Tibial nerve (tissue), 4 donors: ENCODE measurements at regions not wholly inside any gene's neighbourhood (a gene's known extent, or its start where the extent isn't known, plus 50 kb on each side); places are given as distances from the start of the nearest gene placed in this dataset.

Source experiments
- DNase-seq, 2 donors: peaks; one replicate each; pipeline ENCODE4 v3.0.0-alpha.2; 2019; ENCODE audit warnings: low spot score in 2 of 2
- H3K27ac ChIP-seq, 4 donors: fragments of 200-600 bp; sonication (generic) in 3 of 4; one replicate each; pipeline ENCODE4 v1.5.1; 2017 to 2019; ENCODE audit warnings: mild to moderate bottlenecking in 1 of 4
- H3K27me3 ChIP-seq, 2 donors: fragments of 200-600 bp; sonication (generic) in 1 of 2; one replicate each; pipeline versions ENCODE4 v1.5.1 to v1.6.0; 2017 to 2019
- H3K36me3 ChIP-seq, 3 donors: fragments of 200-600 bp; sonication (generic); one replicate each; pipeline ENCODE4 v1.5.1; 2018 to 2019
- H3K4me1 ChIP-seq, 4 donors: fragments of 200-600 bp; sonication (generic) in 3 of 4; one replicate each; pipeline ENCODE4 v1.5.1; 2017 to 2019
- H3K4me3 ChIP-seq, 4 donors: fragments of 200-600 bp; sonication (generic) in 3 of 4; one replicate each; pipeline ENCODE4 v1.5.1; 2017 to 2019; ENCODE audit warnings: mild to moderate bottlenecking in 1 of 4, moderate library complexity in 1 of 4
- H3K9me3 ChIP-seq, 4 donors: fragments of 200-600 bp; sonication (generic) in 3 of 4; one replicate each; pipeline ENCODE4 v1.5.1; 2017 to 2019
- EP300 ChIP-seq, 2 donors: sonication (generic); formaldehyde crosslinking; IDR thresholded peaks; one replicate each; pipeline ENCODE4 v1.6.1; 2017; ENCODE audit warnings: antibody characterized with exemption in 2 of 2, mild to moderate bottlenecking in 1 of 2
- POLR2A ChIP-seq, 2 donors: fragments of 450-650 bp; IDR thresholded peaks; one replicate each; pipeline ENCODE4 v1.6.1; 2017; ENCODE audit warnings: antibody characterized with exemption in 2 of 2, mild to moderate bottlenecking in 2 of 2, moderate library complexity in 2 of 2
- WGBS, 2 donors: methylation state at CpG; one replicate each; pipeline ENCODE4 v1.1.5; 2018; 5-methylcytosine and 5-hydroxymethylcytosine counted together
- TF ChIP-seq, protein P1 (sequence below), 5 experiments: fragments of 200-600 bp in 3 of 5; fragments of 450-650 bp in 2 of 5; sonication (generic) in 3 of 5; IDR thresholded peaks; one replicate each; pipeline ENCODE4 v1.5.1; 2016 to 2019; ENCODE audit warnings: antibody characterized with exemption in 5 of 5, mild to moderate bottlenecking in 3 of 5, moderate library complexity in 2 of 5

DNA sequence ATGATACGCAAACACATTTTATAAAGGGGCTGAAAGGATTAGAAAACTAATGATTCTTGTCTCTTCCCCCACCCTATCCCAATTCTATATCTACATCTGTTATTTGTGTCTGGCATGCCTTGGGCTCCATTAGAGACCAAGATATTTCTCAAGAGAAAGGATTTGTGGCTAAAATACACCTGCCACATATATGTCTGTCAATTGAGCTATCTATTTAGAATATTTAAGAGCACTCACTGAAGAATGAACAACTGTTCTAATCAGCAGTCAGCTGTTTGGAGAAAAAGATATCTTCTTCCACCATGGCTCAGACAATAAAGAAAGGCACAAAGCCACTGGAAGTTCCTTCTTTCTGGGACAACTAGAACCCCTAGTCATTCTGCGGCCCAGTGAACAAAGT, 61.7 kb upstream of the LRRN1 start:
- Histone ChIP-seq H3K27me3 (no peaks in the 10 kb centered on the region), H3K9me3 (no peaks in the 10 kb centered on the region), H3K4me1 (no peaks in the 10 kb centered on the region), H3K27ac (no peak overlapping the region), H3K36me3 (peaks cover 0 to 9% (median 0%) of the 10 kb centered on the region in 3 donors), H3K4me3 (no peak overlapping the region)
- no peak for DNase-seq
- 94 to 97% methylated on average over 2 of the region's 2 CpGs for WGBS, 2 donors
- TF ChIP-seq, protein P1, sequence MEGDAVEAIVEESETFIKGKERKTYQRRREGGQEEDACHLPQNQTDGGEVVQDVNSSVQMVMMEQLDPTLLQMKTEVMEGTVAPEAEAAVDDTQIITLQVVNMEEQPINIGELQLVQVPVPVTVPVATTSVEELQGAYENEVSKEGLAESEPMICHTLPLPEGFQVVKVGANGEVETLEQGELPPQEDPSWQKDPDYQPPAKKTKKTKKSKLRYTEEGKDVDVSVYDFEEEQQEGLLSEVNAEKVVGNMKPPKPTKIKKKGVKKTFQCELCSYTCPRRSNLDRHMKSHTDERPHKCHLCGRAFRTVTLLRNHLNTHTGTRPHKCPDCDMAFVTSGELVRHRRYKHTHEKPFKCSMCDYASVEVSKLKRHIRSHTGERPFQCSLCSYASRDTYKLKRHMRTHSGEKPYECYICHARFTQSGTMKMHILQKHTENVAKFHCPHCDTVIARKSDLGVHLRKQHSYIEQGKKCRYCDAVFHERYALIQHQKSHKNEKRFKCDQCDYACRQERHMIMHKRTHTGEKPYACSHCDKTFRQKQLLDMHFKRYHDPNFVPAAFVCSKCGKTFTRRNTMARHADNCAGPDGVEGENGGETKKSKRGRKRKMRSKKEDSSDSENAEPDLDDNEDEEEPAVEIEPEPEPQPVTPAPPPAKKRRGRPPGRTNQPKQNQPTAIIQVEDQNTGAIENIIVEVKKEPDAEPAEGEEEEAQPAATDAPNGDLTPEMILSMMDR (IDR thresholded peaks at IDR 0.05), result no peak
- TF ChIP-seq EP300 (IDR thresholded peaks at IDR 0.05) (no peak), POLR2A (IDR thresholded peaks at IDR 0.05) (no peak)

DNA sequence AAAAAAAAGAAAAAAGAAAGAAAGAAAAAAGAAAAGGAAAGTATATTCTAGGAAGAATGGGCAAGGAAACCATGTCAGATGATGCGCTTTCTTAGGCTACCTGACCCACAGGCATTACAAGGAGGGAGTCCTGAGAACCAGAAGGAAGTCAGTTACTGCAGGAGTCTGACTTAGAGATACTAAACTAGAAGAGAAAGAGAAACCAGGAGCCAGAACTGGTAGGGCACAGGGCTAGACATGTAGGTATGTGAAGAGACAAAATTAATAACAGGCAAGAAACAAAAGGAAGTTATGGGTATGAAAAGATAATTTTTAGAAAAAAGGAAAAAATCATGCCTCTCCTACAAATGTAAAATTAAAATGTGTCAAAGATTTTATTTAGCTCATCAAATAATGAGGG, 63.3 kb upstream of the LRRN1 start:
- WGBS, 2 donors, result 88 to 97% methylated on average over 1 of the region's 1 CpG
- TF ChIP-seq EP300 (IDR thresholded peaks at IDR 0.05) (no peak), POLR2A (IDR thresholded peaks at IDR 0.05) (no peak)
- TF ChIP-seq, protein P1 (IDR thresholded peaks at IDR 0.05), result no peak
- no peak for DNase-seq

DNA sequence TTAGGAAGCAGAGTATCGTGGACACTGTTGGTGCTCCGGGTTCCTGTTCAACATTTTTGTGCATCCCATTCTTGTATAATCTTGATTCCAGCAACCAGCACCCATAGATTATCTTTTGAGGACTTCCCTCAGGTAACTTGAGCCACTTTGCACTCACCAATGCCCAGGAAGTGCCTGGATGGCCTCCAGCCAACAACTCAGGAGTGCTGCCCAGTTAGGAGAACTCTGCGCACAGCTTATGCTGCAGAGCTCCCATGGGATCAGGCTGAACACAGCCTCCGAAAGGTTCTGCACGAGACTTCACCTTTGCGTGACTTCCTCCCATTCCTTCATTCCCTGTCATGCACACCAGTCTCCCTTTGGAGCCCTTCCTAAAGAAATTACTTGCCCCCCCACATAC, 64.3 kb upstream of the LRRN1 start:
- Histone ChIP-seq H3K36me3 (no peaks in the 10 kb centered on the region), H3K4me1 (no peaks in the 10 kb centered on the region), H3K9me3 (no peaks in the 10 kb centered on the region), H3K27me3 (no peaks in the 10 kb centered on the region), H3K4me3 (no peak overlapping the region), H3K27ac (no peak overlapping the region)
- TF ChIP-seq, protein P1 (IDR thresholded peaks at IDR 0.05), result no peak
- TF ChIP-seq EP300 (IDR thresholded peaks at IDR 0.05) (no peak), POLR2A (IDR thresholded peaks at IDR 0.05) (no peak)
- WGBS, 2 donors, result 96 to 98% methylated on average over 6 of the region's 6 CpGs
- no peak for DNase-seq

More for the DNA sequence above, 63.3 kb upstream of the LRRN1 start:
- H3K4me3 ChIP-seq, result no peak overlapping the region
- no peaks in the 10 kb centered on the region for H3K9me3 ChIP-seq
- H3K27me3 ChIP-seq, result no peaks in the 10 kb centered on the region
- H3K27ac ChIP-seq, result no peak overlapping the region
- H3K4me1 ChIP-seq, result no peaks in the 10 kb centered on the region
- H3K36me3 ChIP-seq, result peaks cover 0 to 5% (median 0%) of the 10 kb centered on the region in 3 donors

- DNase-seq, result no peak
- TF ChIP-seq POLR2A (IDR thresholded peaks at IDR 0.05), result no peak
- TF ChIP-seq, protein P1 (IDR thresholded peaks at IDR 0.05), result no peak
- no peak for TF ChIP-seq EP300 (IDR thresholded peaks at IDR 0.05)
- no peaks in the 10 kb centered on the region for H3K4me1 ChIP-seq
- H3K27ac ChIP-seq, result no peak overlapping the region
- H3K27me3 ChIP-seq, result no peaks in the 10 kb centered on the region
- 52 to 55% methylated on average over 4 of the region's 4 CpGs for WGBS, 2 donors
- H3K36me3 ChIP-seq, result no peaks in the 10 kb centered on the region
- no peak overlapping the region for H3K4me3 ChIP-seq
- no peaks in the 10 kb centered on the region for H3K9me3 ChIP-seq
These were observed 70.0 kb upstream of the LRRN1 start for GRCh38 chr3:3729261-3729660.

DNA sequence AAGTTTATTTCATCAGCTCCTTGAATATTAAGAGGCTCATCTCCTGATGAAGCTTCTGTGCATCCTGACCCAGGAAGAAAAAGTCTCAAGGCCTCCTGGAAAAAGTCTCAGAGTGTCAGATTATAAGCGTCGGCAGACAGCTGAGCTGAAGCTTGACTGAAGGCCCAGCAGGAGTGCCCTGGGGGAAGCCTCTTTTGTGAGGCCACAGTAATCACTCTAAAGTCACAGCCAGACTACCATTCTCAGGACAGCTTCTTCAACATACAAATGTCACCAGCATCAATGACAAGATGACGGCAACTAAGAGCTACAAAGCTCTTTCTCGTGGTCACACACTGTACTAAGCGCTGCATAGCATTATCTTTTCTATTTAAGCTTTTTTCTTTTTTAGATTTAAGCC, 72.7 kb upstream of the LRRN1 start:
- no peaks in the 10 kb centered on the region for H3K4me1 ChIP-seq
- no peak overlapping the region for H3K27ac ChIP-seq
- 60 to 70% methylated on average over 5 of the region's 5 CpGs for WGBS, 2 donors
- H3K4me3 ChIP-seq, result no peak overlapping the region
- H3K36me3 ChIP-seq, result no peaks in the 10 kb centered on the region
- TF ChIP-seq POLR2A (IDR thresholded peaks at IDR 0.05), result no peak
- TF ChIP-seq EP300 (IDR thresholded peaks at IDR 0.05), result no peak
- TF ChIP-seq, protein P1 (IDR thresholded peaks at IDR 0.05), result no peak
- no peaks in the 10 kb centered on the region for H3K9me3 ChIP-seq
- H3K27me3 ChIP-seq, result no peaks in the 10 kb centered on the region
- no peak for DNase-seq
